Activated CD4-positive, alpha-beta T cell treated with anti-CD3 and anti-CD28 coated beads, Interleukin-2, amount 50 U/mL, for 24 hours (primary cell): ENCODE measurements at regions not wholly inside any gene's neighbourhood (a gene's known extent, or its start where the extent isn't known, plus 50 kb on each side); places are given as distances from the start of the nearest gene placed in this dataset.

Experiments used
- DNase-seq, 2 donors: peaks; one replicate each; pipeline ENCODE4 v3.0.0-alpha.2; 2020; ENCODE audit warnings: low read depth in 1 of 2, low spot score in 1 of 2

- DNase-seq, result no peak
Measured at GRCh38 chr11:112881461-112881860, 79.8 kb upstream of the NCAM1 start.

- no peak for DNase-seq
Measured at GRCh38 chr11:112882494-112883381, 78.5 kb upstream of the NCAM1 start.

GRCh38 chr11:112884012-112884767 lies 77.0 kb upstream of the NCAM1 start:
- DNase-seq, result no peak

GRCh38 chr11:112885744-112886433 lies 75.3 kb upstream of the NCAM1 start:
- DNase-seq, result no peak

- DNase-seq, result no peak
Measured at GRCh38 chr11:112886434-112887370, 74.5 kb upstream of the NCAM1 start.

- no peak for DNase-seq
Measured at GRCh38 chr11:112889446-112889845, 71.8 kb upstream of the NCAM1 start.

- DNase-seq, result no peak
Measured at GRCh38 chr11:112899235-112900006, 61.8 kb upstream of the NCAM1 start.

GRCh38 chr11:112901924-112902323 lies 59.3 kb upstream of the NCAM1 start:
- DNase-seq, result no peak

- no peak for DNase-seq
Measured at GRCh38 chr11:112902361-112903011, 58.7 kb upstream of the NCAM1 start.

GRCh38 chr11:112903340-112903739 lies 57.9 kb upstream of the NCAM1 start:
- no peak for DNase-seq

GRCh38 chr11:112911124-112911523 lies 50.1 kb upstream of the NCAM1 start:
- no peak for DNase-seq
